GM12874 (cell line): ENCODE measurements at regions not wholly inside any gene's neighbourhood (a gene's known extent, or its start where the extent isn't known, plus 50 kb on each side); places are given as distances from the start of the nearest gene placed in this dataset.

Experiments
- CTCF ChIP-seq: IDR thresholded peaks from 2 replicates; pipeline ENCODE4 v1.5.1; 2011; ENCODE audit warnings: low read depth, mild to moderate bottlenecking, control low read depth, low read length, moderate library complexity; ENCODE audit not compliant: insufficient read depth

GRCh38 chr13:111610081-111610480 is 289.6 kb downstream of the TEX29 start:
- TF ChIP-seq CTCF: no peak

GRCh38 chr13:111610879-111611278 is 290.4 kb downstream of the TEX29 start:
- no peak for TF ChIP-seq CTCF

- TF ChIP-seq CTCF: no peak
These were observed 291.2 kb downstream of the TEX29 start for GRCh38 chr13:111611651-111612050.

GRCh38 chr13:111612886-111613285 is 292.4 kb downstream of the TEX29 start:
- no peak for TF ChIP-seq CTCF

GRCh38 chr13:111614009-111614408 is 293.6 kb downstream of the TEX29 start:
- no peak for TF ChIP-seq CTCF

GRCh38 chr13:111614613-111615012 is 294.2 kb downstream of the TEX29 start:
- TF ChIP-seq CTCF: no peak

- TF ChIP-seq CTCF: no peak
These were observed 295.8 kb downstream of the TEX29 start for GRCh38 chr13:111616203-111616602.

- no peak for TF ChIP-seq CTCF
These were observed 299.7 kb downstream of the TEX29 start for GRCh38 chr13:111620166-111620565.
